Neural progenitor cell (in vitro differentiated cells): ENCODE measurements at regions not wholly inside any gene's neighbourhood (a gene's known extent, or its start where the extent isn't known, plus 50 kb on each side); places are given as distances from the start of the nearest gene placed in this dataset.

ENCODE experiments used
- EZH2 ChIP-seq: fragments of 200-600 bp; sonication (generic); IDR thresholded peaks from 2 replicates; pipeline ENCODE4 v1.6.1; 2017; ENCODE audit warnings: antibody characterized with exemption, mild to moderate bottlenecking, moderate library complexity
- EZH2phosphoT487 ChIP-seq: fragments of 200-600 bp; sonication (generic); IDR thresholded peaks from 2 replicates; pipeline ENCODE4 v1.6.1; 2017; ENCODE audit warnings: antibody characterized with exemption
- TF ChIP-seq, protein P1 (sequence below): fragments of 200-600 bp; sonication (generic); IDR thresholded peaks from 2 replicates; pipeline ENCODE4 v1.5.1; 2017; ENCODE audit warnings: antibody characterized with exemption, mild to moderate bottlenecking

DNA sequence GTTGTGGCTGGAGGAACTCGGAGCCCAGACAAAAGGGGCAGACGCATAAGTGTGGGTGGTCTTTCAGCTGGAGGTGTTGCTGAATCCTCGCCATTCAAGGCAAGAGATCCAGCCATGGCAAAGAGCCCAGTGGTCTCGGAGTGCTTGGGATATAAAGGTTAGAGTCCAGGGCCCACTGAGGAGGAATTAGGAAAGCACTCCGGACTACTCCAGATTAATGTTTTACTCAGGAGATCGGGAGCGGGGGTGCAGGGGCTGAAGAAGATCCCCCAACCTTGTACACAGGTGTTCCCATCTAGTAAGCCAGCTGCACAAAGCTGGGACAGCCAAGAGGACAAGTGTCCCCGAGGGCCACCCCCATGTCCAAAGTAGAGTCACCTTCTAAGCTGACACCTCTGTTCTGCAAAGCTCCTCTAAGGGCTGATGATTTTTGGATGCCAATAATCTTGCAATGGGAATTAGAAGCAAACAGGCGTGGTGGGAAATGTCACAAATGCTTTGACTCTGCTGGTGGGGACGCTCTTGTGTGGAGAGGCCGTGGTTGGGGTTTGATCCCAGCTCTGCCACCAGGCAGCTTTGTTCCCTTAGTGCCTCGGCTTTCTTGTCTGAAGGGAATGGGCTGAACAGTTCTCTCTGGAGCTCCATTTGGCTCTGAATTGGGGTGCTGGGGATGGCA, 194.3 kb upstream of the SOX1 start:
- TF ChIP-seq EZH2 (no peak), EZH2phosphoT487 (no peak)
- TF ChIP-seq, protein P1, sequence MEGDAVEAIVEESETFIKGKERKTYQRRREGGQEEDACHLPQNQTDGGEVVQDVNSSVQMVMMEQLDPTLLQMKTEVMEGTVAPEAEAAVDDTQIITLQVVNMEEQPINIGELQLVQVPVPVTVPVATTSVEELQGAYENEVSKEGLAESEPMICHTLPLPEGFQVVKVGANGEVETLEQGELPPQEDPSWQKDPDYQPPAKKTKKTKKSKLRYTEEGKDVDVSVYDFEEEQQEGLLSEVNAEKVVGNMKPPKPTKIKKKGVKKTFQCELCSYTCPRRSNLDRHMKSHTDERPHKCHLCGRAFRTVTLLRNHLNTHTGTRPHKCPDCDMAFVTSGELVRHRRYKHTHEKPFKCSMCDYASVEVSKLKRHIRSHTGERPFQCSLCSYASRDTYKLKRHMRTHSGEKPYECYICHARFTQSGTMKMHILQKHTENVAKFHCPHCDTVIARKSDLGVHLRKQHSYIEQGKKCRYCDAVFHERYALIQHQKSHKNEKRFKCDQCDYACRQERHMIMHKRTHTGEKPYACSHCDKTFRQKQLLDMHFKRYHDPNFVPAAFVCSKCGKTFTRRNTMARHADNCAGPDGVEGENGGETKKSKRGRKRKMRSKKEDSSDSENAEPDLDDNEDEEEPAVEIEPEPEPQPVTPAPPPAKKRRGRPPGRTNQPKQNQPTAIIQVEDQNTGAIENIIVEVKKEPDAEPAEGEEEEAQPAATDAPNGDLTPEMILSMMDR = no peak
